SIG-M5 treated with dmso at 0.1 percent for 504 hours (cell line): ENCODE measurements at regions not wholly inside any gene's neighbourhood (a gene's known extent, or its start where the extent isn't known, plus 50 kb on each side); places are given as distances from the start of the nearest gene placed in this dataset.

ENCODE experiments used
- DNase-seq: peaks from one replicate; lab custom pipeline; 2025; ENCODE audit not compliant: unreplicated experiment; lab: John Stamatoyannopoulos, UW

GRCh38 chr14:51507906-51508511 is 143.7 kb upstream of the FRMD6 start:
- DNase-seq = no peak

DNA sequence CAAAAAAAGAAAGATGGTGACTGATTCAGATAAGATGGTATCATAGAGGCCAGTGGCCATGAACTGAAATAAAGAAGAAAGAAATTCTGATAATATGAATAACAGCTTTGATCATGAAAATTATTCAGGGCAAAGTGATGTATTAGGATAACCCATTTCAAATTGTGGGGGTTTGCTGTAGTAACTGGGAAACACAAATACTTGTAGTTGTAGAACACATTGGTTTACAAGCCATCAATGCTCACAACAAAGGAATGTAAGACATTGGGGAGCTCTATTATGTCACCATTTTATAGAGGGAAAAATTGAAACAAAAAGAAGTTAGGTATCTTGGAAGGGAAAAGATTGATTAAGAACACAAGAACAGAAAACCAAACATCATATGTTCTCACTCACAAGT is 140.4 kb upstream of the FRMD6 start:
- DNase-seq = no peak

- DNase-seq = no peak
Observed at GRCh38 chr14:51512316-51512715, 139.4 kb upstream of the FRMD6 start.

- DNase-seq = no peak
Observed at GRCh38 chr14:51513281-51513680, 138.4 kb upstream of the FRMD6 start.

DNA sequence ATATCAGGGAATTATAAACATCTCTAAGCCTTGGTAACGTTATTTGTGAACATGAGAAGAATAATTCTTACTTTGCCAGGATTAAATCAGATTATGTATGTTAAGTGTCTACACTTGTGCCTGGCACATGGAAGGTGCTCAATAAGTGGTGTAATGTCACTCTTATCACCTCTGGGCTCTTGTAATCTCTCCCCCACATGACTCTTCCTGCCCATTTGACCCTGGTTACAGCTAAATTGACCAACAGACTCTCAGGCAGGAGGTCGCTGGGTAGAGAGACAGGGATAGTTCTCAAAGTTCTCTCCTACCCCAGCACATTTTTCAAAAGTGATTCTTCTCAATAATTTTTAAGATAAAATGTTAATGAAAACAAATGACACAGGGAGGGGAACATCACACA is 137.8 kb upstream of the FRMD6 start:
- no peak for DNase-seq

DNA sequence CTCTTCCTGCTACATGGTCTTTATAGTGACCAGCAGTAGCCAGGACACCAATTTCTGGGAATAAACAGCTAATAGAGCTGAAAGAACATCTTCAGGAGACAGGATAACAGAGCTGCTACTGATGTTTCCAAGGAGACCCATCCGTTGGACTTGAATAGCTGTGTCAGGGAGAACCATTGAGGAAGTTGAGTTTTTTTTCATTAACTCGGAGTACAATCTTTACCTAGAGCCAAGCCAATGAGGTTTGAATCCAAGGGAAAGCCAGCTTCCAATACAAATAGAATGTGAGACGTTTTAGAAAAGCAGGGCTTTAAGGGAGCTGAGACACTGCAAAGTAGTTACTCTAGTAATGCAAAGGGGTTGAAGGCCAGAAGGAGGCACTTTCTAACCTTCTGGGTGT is 136.1 kb upstream of the FRMD6 start:
- no peak for DNase-seq

DNA sequence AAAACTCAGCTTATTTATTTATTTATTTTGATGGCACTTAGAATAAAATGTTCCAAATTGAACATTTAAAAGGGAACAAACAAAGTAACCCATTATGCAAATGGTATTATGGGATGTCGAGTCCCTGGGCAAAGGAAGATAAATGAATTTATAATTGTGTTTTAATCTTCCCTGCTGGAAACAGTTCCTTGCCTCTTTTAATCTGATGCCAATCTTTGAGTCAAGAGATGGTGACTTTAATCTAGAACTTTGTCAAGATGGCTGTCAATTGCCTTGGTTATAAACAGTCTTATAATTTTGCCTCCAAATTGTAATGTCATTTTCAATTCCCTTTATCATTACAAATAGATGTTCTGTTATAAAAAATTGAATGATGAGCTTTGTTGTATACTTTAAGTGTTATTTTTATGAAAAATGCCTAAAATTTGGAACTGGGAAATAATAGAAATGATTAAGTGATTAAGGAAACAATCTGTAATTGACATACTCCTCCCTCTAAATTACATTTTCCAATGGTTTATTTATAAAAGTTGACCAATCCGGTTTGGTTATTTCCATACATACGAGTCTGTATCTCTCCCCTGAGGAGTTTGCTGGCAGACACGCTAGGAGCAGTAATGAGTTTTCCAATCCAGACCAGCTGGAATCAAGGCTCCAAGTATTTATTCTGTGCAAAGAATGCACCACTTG is 134.9 kb upstream of the FRMD6 start:
- no peak for DNase-seq

- no peak for DNase-seq
Observed at GRCh38 chr14:51518280-51518679, 133.4 kb upstream of the FRMD6 start.

- DNase-seq = no peak
Observed at GRCh38 chr14:51518711-51519110, 133.0 kb upstream of the FRMD6 start.

DNA sequence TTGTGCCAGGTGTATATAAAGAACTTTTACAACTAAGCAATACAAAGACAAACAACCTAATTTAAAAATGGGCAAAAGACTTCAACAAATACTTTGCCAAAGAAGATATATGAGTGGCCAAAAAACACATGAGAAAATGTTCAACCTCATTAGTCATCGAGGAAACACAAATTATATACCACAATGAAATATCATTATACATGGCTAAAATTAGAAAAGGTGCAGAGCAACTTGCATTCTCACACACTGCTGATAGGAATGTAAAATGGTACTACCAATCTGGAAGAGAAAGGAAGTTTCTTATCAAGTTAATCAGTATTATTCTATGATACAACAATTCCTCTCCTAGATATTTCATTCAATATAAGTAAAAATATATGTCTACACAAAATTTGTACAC is 131.6 kb upstream of the FRMD6 start:
- no peak for DNase-seq

DNA sequence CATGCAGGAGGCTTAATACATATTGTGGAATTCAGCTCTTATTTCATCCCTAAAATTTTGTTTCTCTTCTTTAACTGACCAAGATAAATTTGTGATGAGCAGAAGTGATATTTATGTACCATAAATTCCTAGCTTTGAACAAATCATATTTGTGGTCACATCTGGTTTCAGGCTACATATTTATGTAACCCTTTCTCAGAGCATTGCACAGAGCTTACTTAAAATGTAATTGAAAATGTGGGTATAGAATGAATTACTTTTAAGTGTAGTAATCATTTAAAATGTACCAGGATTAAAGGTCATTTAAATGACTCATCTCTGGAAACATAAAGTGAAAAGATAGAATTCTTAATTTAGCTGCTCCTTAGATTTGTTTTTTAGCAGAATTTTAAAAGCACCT is 129.9 kb upstream of the FRMD6 start:
- DNase-seq = no peak

DNA sequence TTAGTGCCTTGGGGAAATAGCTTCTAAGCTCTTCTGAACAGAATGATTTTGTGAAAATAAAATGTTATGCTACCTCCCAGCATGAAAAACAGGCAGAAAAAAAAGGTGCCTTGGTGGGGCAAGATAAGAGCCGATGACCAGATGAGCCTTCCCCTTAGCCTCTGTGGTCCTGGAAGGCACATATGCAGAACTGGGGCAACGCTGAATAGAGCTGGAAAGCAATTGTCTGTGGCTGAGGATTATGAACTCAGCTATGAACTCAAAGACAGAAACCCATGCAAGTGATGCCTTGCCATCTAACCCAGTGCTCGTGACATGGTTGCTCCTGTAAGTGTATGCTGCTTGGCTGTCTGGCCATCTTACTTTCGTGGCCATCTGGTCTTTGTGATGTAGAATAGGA is 128.5 kb upstream of the FRMD6 start:
- no peak for DNase-seq

DNA sequence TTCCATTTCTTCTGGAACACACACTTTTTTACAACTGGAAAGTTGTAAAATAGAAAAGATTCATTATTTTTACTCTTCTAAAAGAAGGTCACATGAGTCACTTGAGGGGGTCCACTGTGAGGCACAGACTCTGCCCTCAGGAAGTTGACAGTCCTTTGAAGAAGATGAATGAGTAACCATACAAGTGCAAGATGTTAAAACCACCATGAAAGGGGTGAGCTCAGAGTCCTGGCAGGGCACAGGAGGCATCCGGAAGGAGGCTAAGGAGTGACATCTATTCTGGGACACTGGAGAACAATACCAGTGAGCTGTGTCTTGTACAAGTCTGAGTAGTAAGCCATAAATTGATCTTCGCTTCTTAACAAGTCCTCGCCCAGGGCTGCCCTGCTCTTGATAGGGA is 126.0 kb upstream of the FRMD6 start:
- no peak for DNase-seq

- DNase-seq = no peak
Observed at GRCh38 chr14:51527073-51527472, 124.6 kb upstream of the FRMD6 start.

GRCh38 chr14:51529736-51530135 is 122.0 kb upstream of the FRMD6 start:
- no peak for DNase-seq

DNA sequence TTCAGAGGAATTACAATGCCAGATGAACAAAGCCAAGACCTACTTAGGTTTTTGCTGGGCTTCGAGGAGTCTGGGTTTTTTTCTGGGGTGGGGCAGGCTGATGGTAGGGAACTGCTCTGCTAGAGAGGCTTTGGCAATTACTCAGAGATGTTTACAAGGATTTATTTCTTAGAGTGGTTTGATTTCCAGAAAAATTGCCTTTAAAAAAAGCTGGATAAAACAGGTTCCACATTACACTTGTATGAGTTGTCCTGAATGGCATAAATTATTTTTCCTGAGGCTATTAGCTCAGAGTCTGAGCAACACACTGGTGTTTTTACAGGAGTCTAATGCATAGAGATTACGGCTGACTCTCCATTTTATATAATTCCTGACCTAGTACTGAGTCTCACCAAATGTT is 118.5 kb upstream of the FRMD6 start:
- DNase-seq = peak; percentile 11

DNA sequence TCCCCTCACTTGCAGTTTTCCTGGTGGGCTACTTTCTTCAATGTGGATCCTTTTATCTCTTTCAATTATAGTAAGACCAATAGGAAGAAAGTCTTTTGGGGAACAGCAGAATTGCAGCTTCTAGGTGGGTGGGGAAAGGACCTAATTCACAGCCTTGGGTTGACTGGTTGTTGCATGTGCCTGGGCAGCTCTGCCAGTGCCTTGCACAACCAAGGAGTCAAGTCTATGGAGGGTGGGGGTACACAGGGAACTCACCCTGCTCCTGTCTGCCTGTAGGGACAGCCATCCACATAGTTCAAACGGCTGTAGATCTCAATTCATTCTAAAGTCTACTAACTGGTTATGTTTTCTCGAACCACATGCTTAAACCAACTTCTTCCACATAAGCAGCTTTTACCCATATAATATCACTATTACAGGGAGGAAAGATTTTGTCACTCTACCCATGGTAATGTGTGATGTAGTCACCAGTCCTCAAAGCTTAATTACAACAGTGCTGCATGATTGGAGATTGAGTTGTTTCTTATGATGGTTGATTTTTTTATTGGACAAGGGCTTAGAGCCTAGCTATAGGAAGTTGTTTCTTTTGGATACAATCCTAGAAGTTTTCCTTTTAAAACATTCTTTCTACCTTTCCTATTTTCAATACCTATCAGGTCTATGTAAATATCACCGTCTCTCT is 117.7 kb upstream of the FRMD6 start:
- no peak for DNase-seq

- DNase-seq = peak; percentile 38
Observed at GRCh38 chr14:51534610-51535011, 117.1 kb upstream of the FRMD6 start.

DNA sequence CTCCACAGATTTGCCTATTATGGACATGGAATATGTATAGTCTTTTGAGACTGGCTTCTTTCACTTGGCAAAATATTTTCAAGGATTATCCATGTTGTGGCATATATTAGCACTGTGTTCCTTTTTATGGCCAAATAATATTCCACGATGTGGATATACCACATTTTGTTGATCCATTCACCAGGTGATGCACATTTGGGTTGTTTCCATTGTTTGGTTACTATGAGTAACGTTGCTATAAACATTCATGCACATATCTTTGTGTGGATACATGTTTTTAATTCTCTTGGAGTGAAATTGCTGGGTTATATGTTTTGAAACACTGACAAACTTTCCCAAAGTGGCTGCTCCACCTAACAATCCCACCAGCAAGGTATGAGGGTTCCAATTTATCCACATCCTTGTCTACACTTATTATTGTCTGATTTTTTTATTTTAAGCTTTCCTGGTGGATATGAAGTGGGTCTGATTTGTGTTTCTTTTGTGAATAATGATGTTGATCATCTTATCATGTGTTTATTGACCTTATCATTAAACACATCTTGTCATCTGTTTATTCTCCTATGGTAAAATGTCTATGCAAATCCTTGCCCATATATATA is 116.2 kb upstream of the FRMD6 start:
- no peak for DNase-seq

DNA sequence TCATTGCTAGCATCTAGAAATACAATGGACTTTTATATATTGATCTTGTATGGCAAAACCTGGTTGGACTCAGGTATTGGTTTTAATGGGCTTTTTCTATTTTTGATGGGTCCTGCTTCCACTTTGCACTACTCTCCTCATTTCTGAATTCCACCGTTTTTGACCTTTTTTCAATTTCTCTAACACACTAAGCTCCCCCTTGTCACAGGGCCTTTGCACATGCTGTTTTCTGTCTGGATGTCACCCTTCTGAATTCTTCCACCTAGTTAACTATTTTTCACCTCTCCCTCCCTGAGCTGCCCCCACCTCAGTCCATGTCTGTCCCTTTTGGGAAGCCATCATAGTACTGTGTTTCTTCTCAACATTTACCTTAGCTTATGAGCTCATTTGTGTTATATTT is 112.7 kb upstream of the FRMD6 start:
- DNase-seq = no peak

DNA sequence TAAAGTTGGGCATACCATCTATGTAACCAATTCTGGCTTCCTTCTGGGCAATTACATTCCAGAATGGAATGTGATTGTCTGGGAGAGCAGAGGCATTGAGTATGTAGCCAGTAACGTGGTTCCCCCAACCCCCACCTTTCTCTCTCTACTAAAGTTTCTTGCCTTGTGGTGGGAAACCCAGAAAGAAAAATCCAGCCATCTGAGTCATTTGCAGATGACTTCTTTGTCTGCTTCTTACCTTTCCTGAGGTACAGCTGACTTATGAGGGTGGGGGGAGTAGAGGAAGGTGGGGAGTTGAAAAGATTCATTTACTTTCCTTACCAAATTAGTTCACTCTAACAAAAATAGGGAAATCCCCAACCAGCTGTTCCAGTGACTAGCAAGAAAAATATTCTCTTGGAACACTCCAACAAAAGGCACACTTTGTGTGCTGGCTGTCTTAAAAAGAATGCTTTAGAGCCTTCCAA is 112.1 kb upstream of the FRMD6 start:
- no peak for DNase-seq

DNA sequence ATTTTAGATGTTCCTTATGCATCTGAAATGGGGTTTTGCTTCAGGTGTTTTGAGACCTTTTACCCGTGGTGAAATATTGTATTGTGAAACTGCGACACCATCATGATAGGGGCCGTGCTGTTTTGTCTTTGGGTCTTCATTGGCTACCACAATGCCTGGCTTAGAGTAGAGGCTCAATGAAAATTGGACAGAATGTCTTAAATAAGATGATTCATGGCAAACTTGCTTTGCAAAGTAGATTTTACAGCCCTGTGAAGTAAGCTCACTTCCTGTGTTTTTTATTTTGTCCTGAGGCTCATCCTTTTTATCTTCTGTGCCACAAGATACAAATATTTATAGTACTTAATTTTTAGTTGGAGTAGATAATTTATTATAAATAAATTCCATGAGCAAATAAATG is 111.3 kb upstream of the FRMD6 start:
- DNase-seq = no peak
